Adrenal gland (tissue), 9 donors: ENCODE measurements at regions not wholly inside any gene's neighbourhood (a gene's known extent, or its start where the extent isn't known, plus 50 kb on each side); places are given as distances from the start of the nearest gene placed in this dataset.

Experiments used
- DNase-seq, 7 donors: peaks; one replicate each; pipeline ENCODE4 v3.0.0-alpha.2; 2019 to 2020
- H3K27ac ChIP-seq, 5 donors: fragments of 200-600 bp; sonication (generic) in 4 of 5; 1 replicate in 3 of 5; 2 replicates in 2 of 5; pipeline versions ENCODE4 v1.5.1 to v1.8.0; 2016 to 2020; ENCODE audit warnings: mild to moderate bottlenecking in 1 of 5
- H3K27me3 ChIP-seq: fragments of 200-600 bp; 2 replicates; pipeline ENCODE4 v1.8.0; 2021
- H3K36me3 ChIP-seq, 2 donors: fragments of 200-600 bp; replicated peaks in 1 of 2; 1 replicate in 1 of 2; 2 replicates in 1 of 2; pipeline versions ENCODE4 v1.5.1 to v1.8.0; 2018 to 2022
- H3K4me1 ChIP-seq, 2 donors: fragments of 200-600 bp; replicated peaks in 1 of 2; 1 replicate in 1 of 2; 2 replicates in 1 of 2; pipeline versions ENCODE4 v1.5.1 to v1.8.0; 2018 to 2021
- H3K4me3 ChIP-seq, 4 donors: fragments of 200-600 bp; sonication (generic) in 3 of 4; one replicate each; pipeline ENCODE4 v1.5.1; 2016 to 2018
- H3K9me3 ChIP-seq, 3 donors: fragments of 200-600 bp; sonication (generic) in 1 of 3; replicated peaks in 1 of 3; 1 replicate in 2 of 3; 2 replicates in 1 of 3; pipeline versions ENCODE4 v1.5.1 to v1.8.0; 2016 to 2021
- POLR2A ChIP-seq, 2 donors: fragments of 450-650 bp; IDR thresholded peaks; one replicate each; pipeline ENCODE4 v1.6.1; 2017; ENCODE audit warnings: antibody characterized with exemption in 2 of 2, mild to moderate bottlenecking in 2 of 2, moderate library complexity in 1 of 2
- WGBS, 4 donors: extraction: QIAGEN DNeasy Blood & Tissue Kit in 2 of 4; methylation state at CpG; one replicate each; pipeline versions ENCODE4 v1.1.5 to v1.1.7; 2013 to 2017; 5-methylcytosine and 5-hydroxymethylcytosine counted together
- intact Hi-C, 2 donors: fragments of 100-400 bp; cut with DNase I; formaldehyde crosslinking; loops; one replicate each; pipeline versions ENCODE4 v1.14.1 to v1.15.0; 2022 to 2023
- TF ChIP-seq, protein P1 (sequence below), 6 experiments: fragments of 450-650 bp in 4 of 6; fragments of 200-600 bp in 2 of 6; sonication (generic) in 1 of 6; IDR thresholded peaks; 1 replicate in 5 of 6; 2 replicates in 1 of 6; pipeline versions ENCODE4 v1.5.1 to v1.8.0; 2016 to 2021; ENCODE audit warnings: antibody characterized with exemption in 6 of 6, mild to moderate bottlenecking in 2 of 6, moderate library complexity in 1 of 6
- donor health status: healthy with polysubstance abuse.
- donor health status: Bipolar disorder and iron deficiency.
- donor health status: DM: yes; HTN: yes; CAD: no.
- donor health status: DM: no; HTN: no; CAD: no.
- donor health status: DM: no; HTN: no; CAD: no.

DNA sequence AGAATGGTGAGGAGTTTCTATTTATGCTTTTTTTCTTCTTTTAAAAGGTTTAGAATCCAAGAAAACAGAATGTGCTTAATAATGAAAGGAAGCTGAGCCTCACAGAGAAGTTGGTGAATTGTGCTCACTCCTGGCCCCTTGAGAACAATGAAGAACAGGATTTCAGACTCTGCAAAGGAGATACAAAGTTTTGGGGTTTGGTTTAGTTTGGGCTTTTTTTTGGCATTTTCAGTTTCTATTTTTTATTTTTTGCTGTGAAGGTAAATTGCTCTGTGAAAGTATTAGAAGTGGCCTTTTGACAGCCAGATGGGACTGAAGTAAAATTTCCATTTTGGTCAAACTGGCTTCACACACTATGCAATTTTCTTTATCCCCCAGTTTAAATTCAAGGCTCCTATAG, 247.3 kb upstream of the GYPC start:
- H3K9me3 ChIP-seq: no peaks in the 10 kb centered on the region
- H3K27ac ChIP-seq: no peak overlapping the region
- no peaks in the 10 kb centered on the region for H3K27me3 ChIP-seq
- no peaks in the 10 kb centered on the region for H3K4me1 ChIP-seq
- DNase-seq: no peak
- intact Hi-C loops: no loop called here
- no peaks in the 10 kb centered on the region for H3K36me3 ChIP-seq
- TF ChIP-seq, protein P1, sequence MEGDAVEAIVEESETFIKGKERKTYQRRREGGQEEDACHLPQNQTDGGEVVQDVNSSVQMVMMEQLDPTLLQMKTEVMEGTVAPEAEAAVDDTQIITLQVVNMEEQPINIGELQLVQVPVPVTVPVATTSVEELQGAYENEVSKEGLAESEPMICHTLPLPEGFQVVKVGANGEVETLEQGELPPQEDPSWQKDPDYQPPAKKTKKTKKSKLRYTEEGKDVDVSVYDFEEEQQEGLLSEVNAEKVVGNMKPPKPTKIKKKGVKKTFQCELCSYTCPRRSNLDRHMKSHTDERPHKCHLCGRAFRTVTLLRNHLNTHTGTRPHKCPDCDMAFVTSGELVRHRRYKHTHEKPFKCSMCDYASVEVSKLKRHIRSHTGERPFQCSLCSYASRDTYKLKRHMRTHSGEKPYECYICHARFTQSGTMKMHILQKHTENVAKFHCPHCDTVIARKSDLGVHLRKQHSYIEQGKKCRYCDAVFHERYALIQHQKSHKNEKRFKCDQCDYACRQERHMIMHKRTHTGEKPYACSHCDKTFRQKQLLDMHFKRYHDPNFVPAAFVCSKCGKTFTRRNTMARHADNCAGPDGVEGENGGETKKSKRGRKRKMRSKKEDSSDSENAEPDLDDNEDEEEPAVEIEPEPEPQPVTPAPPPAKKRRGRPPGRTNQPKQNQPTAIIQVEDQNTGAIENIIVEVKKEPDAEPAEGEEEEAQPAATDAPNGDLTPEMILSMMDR (IDR thresholded peaks at IDR 0.05): no peak
- TF ChIP-seq POLR2A (IDR thresholded peaks at IDR 0.05): no peak
- no peak overlapping the region for H3K4me3 ChIP-seq

DNA sequence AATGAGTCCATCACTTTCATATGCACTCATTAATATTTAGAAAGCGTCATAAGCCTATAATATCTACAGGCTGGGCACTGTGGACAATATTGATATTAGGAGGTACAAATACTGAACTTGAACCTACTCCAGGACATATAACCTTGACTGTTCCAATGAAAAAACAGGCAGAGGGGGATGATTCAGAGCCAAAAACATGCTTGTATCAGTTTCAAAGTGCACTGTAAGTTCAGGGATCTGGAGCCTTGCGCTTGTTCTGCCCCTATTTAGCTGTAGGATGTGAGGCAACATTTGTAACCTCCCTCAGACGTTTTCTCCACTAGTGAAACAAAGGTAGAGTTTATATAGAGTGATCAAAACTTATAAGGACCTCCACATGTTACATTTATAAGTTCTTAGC, 246.1 kb upstream of the GYPC start:
- TF ChIP-seq POLR2A (IDR thresholded peaks at IDR 0.05): no peak
- TF ChIP-seq, protein P1 (IDR thresholded peaks at IDR 0.05): no peak
- DNase-seq: no peak
- H3K9me3 ChIP-seq: no peaks in the 10 kb centered on the region
- no peak overlapping the region for H3K4me3 ChIP-seq
- H3K4me1 ChIP-seq: no peaks in the 10 kb centered on the region
- H3K27ac ChIP-seq: no peak overlapping the region
- H3K36me3 ChIP-seq: no peaks in the 10 kb centered on the region
- 51 to 67% (median 54%) methylated on average over 3 of the region's 3 CpGs for WGBS, 4 donors
- intact Hi-C loops: no loop called here
- no peaks in the 10 kb centered on the region for H3K27me3 ChIP-seq

DNA sequence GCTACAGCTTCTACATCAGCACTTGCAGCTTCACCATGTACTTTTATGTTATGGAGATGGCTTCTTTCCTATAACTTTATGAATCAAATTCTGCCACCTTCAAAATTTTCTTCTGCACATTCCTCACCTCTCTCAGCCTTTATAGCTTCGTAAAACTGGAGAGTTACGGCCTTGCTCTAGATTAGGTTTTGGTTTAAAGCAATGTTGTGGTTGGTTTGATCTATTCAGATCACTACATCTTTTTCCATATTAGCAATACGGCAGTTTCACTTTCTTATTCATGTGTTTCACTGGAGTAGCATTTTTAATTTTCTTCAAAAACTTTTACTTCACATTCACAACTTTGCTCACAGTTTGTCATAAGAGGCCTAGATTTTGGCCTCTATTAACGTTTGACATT, 242.9 kb upstream of the GYPC start:
- Histone ChIP-seq H3K4me1 (no peaks in the 10 kb centered on the region), H3K27me3 (no peaks in the 10 kb centered on the region), H3K27ac (no peak overlapping the region), H3K4me3 (no peak overlapping the region), H3K36me3 (no peaks in the 10 kb centered on the region), H3K9me3 (peaks cover 0 to 8% (median 0%) of the 10 kb centered on the region in 3 donors)
- TF ChIP-seq, protein P1 (IDR thresholded peaks at IDR 0.05): no peak
- TF ChIP-seq POLR2A (IDR thresholded peaks at IDR 0.05): no peak
- intact Hi-C loops: no loop called here
- DNase-seq: no peak
- 53 to 68% (median 61%) methylated on average over 4 of the region's 4 CpGs for WGBS, 4 donors

DNA sequence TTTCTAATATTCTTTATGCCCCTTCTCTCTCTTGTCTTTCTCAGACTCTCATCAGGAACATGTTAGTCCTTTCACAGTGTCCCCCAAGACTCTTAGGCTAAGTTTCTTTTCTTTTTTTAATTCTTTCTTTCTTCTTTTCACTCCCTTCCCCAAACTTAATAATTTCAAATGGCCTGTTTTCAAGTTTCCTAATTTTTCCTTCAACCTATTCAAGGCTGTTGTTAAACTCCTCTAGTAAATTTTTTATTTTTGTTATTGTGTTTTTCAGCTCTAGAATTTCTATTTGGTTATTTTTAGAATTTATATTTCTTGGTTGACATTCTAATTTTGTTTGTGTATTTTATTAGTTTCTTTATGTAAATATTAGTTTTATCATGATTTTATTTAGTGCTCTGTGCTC, 236.6 kb upstream of the GYPC start:
- Histone ChIP-seq H3K4me1 (no peaks in the 10 kb centered on the region), H3K27me3 (no peaks in the 10 kb centered on the region), H3K27ac (no peak overlapping the region), H3K36me3 (no peaks in the 10 kb centered on the region), H3K9me3 (peaks cover 0 to 20% (median 0%) of the 10 kb centered on the region in 3 donors), H3K4me3 (no peak overlapping the region)
- DNase-seq: no peak
- intact Hi-C loops: no loop called here
- TF ChIP-seq, protein P1 (IDR thresholded peaks at IDR 0.05): no peak
- no peak for TF ChIP-seq POLR2A (IDR thresholded peaks at IDR 0.05)
